ENCODE measurements at regions not wholly inside any gene's neighbourhood (a gene's known extent, or its start where the extent isn't known, plus 50 kb on each side); places are given as distances from the start of the nearest gene placed in this dataset.

DNA sequence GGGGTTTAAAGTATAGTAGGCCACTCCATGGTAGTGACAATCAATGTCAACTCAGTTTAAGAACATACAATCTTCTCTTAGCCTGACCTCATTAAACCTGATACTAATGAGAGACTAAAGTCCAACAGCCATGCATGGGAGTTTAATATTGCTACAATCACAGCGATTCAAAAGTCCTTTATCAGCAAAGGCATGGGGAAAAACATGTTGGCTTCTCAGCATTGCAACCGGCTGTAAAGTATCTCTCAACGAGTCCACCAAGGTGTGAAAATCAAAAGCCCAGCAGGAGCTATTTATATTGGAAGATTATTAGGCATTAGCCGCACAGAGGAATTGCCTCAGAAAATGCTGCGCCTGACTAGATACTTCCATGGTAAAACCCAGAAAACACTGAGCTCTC is 256.7 kb upstream of the PGRMC2 start:
- Histone ChIP-seq H3K27ac (no peak overlapping the region), H3K9me3 (ENCODE audit: low read depth) (no peaks in the 10 kb centered on the region), H3K9me2 (replicated peaks; ENCODE audit: insufficient read depth) (no peaks in the 10 kb centered on the region), H3K36me3 (replicated peaks; ENCODE audit: insufficient read depth, low read depth) (no peaks in the 10 kb centered on the region), H2AFZ (no peak overlapping the region), H3K27me3 (no peaks in the 10 kb centered on the region), H3K79me2 (no peaks in the 10 kb centered on the region), H3K4me1 (ENCODE audit: insufficient read depth) (no peaks in the 10 kb centered on the region), H4K20me1 (ENCODE audit: insufficient read depth, poor library complexity, severe bottlenecking) (no peaks in the 10 kb centered on the region), H3K4me3 (no peak overlapping the region), H3K4me2 (no peak overlapping the region)
- TF ChIP-seq EZH2 (IDR thresholded peaks at IDR 0.05; ENCODE audit: borderline replicate concordance) (no peak), EZH2phosphoT487 (IDR thresholded peaks at IDR 0.05; ENCODE audit: low read depth, severe bottlenecking, unreplicated experiment) (no peak)
- TF ChIP-seq, protein P1, sequence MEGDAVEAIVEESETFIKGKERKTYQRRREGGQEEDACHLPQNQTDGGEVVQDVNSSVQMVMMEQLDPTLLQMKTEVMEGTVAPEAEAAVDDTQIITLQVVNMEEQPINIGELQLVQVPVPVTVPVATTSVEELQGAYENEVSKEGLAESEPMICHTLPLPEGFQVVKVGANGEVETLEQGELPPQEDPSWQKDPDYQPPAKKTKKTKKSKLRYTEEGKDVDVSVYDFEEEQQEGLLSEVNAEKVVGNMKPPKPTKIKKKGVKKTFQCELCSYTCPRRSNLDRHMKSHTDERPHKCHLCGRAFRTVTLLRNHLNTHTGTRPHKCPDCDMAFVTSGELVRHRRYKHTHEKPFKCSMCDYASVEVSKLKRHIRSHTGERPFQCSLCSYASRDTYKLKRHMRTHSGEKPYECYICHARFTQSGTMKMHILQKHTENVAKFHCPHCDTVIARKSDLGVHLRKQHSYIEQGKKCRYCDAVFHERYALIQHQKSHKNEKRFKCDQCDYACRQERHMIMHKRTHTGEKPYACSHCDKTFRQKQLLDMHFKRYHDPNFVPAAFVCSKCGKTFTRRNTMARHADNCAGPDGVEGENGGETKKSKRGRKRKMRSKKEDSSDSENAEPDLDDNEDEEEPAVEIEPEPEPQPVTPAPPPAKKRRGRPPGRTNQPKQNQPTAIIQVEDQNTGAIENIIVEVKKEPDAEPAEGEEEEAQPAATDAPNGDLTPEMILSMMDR (IDR thresholded peaks at IDR 0.05; ENCODE audit: poor library complexity) = no peak
- DNase-seq (ENCODE audit: low spot score) = no peak
- WGBS (ENCODE audit: low lambda C conversion rate, missing lambda C conversion rate) = 79% methylated on average over 5 of the region's 5 CpGs

DNA sequence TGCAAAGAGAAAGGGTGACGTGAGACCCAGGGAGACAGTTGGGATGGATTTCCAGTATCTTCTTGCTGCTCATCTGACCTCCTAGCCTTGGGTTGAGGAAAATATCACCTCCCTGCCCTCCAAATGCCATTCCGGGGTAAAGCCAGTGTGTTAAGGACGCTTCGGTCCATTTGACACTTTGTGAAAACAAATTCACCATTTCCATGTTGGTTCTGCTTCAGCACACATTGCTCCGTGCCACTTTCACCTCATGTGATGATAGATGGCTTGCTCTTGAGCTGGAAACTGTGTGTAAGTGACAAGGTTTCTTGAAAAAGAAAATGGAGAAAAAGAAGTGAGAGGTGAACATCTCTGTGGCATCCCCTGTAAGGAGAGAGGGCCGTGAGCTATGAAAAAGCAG is 256.1 kb upstream of the PGRMC2 start:
- Histone ChIP-seq H4K20me1 (ENCODE audit: insufficient read depth, poor library complexity, severe bottlenecking) (no peaks in the 10 kb centered on the region), H3K27me3 (no peaks in the 10 kb centered on the region), H3K4me2 (no peak overlapping the region), H3K4me3 (no peak overlapping the region), H3K9me2 (replicated peaks; ENCODE audit: insufficient read depth) (no peaks in the 10 kb centered on the region), H3K36me3 (replicated peaks; ENCODE audit: insufficient read depth, low read depth) (no peaks in the 10 kb centered on the region), H3K9me3 (ENCODE audit: low read depth) (no peaks in the 10 kb centered on the region), H3K4me1 (ENCODE audit: insufficient read depth) (no peaks in the 10 kb centered on the region), H2AFZ (no peak overlapping the region), H3K27ac (no peak overlapping the region), H3K79me2 (no peaks in the 10 kb centered on the region)
- DNase-seq (ENCODE audit: low spot score) = no peak
- WGBS (ENCODE audit: low lambda C conversion rate, missing lambda C conversion rate) = 90% methylated on average over 6 of the region's 6 CpGs
- TF ChIP-seq, protein P1 (IDR thresholded peaks at IDR 0.05; ENCODE audit: poor library complexity) = no peak
- TF ChIP-seq EZH2phosphoT487 (IDR thresholded peaks at IDR 0.05; ENCODE audit: low read depth, severe bottlenecking, unreplicated experiment) = no peak

DNA sequence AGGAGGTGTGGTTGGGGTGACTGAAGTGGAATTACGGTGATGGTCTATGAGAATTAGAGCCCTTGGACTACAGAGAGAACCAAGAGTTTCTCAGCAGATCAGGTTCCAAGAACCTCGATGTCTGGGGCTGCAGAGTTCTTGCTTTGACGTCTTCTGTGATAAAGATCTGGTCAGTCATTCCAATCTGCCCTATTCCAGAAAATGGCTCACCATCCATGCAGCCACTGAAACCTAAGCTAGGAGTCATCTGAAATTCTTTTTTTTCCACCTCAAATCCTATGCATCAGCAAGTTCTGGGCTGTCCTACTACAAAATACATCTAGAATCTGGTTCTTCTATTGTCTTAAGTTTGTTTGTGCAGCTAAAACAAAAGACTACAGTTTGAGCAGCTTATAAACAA is 254.4 kb upstream of the PGRMC2 start:
- Histone ChIP-seq H3K9me3 (ENCODE audit: low read depth) (no peaks in the 10 kb centered on the region), H3K4me1 (ENCODE audit: insufficient read depth) (no peaks in the 10 kb centered on the region), H4K20me1 (ENCODE audit: insufficient read depth, poor library complexity, severe bottlenecking) (no peaks in the 10 kb centered on the region), H3K27me3 (no peaks in the 10 kb centered on the region), H3K36me3 (replicated peaks; ENCODE audit: insufficient read depth, low read depth) (no peaks in the 10 kb centered on the region), H3K27ac (no peak overlapping the region), H2AFZ (no peak overlapping the region), H3K4me2 (no peak overlapping the region), H3K4me3 (no peak overlapping the region), H3K9me2 (replicated peaks; ENCODE audit: insufficient read depth) (no peaks in the 10 kb centered on the region), H3K79me2 (no peaks in the 10 kb centered on the region)
- TF ChIP-seq EZH2 (IDR thresholded peaks at IDR 0.05; ENCODE audit: borderline replicate concordance) (no peak), EZH2phosphoT487 (IDR thresholded peaks at IDR 0.05; ENCODE audit: low read depth, severe bottlenecking, unreplicated experiment) (no peak)
- TF ChIP-seq, protein P1 (IDR thresholded peaks at IDR 0.05; ENCODE audit: poor library complexity) = no peak
- no peak for DNase-seq (ENCODE audit: low spot score)
- 82% methylated on average over 3 of the region's 3 CpGs for WGBS (ENCODE audit: low lambda C conversion rate, missing lambda C conversion rate)

DNA sequence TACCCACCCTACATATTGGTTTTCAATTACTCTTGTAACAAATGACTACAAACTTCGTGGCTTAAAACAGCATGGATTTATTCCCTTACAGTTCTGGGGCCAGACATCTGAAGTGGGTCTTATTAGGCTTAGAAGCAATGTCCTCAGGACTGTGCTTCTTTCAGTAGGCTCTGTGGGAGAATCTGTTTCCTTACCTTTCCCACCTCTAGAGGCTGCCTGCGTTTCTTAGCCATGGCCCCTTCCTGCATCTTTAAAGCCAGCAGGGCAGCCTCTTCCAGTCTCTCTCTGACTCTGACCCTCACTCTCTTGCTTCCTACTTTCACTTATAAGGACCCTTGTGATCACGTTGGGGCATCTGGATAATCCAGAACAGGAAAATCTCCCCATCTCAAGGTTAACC is 252.5 kb upstream of the PGRMC2 start:
- Histone ChIP-seq H4K20me1 (ENCODE audit: insufficient read depth, poor library complexity, severe bottlenecking) (no peaks in the 10 kb centered on the region), H3K36me3 (replicated peaks; ENCODE audit: insufficient read depth, low read depth) (no peaks in the 10 kb centered on the region), H3K9me2 (replicated peaks; ENCODE audit: insufficient read depth) (no peaks in the 10 kb centered on the region), H3K4me3 (no peak overlapping the region), H3K9me3 (ENCODE audit: low read depth) (no peaks in the 10 kb centered on the region), H2AFZ (no peak overlapping the region), H3K4me1 (ENCODE audit: insufficient read depth) (no peaks in the 10 kb centered on the region), H3K79me2 (no peaks in the 10 kb centered on the region), H3K27me3 (no peaks in the 10 kb centered on the region), H3K4me2 (no peak overlapping the region), H3K27ac (no peak overlapping the region)
- WGBS (ENCODE audit: low lambda C conversion rate, missing lambda C conversion rate) = 69% methylated on average over 3 of the region's 3 CpGs
- no peak for DNase-seq (ENCODE audit: low spot score)
- TF ChIP-seq, protein P1 (IDR thresholded peaks at IDR 0.05; ENCODE audit: poor library complexity) = no peak
- TF ChIP-seq EZH2 (IDR thresholded peaks at IDR 0.05; ENCODE audit: borderline replicate concordance) = no peak
- no peak for TF ChIP-seq EZH2phosphoT487 (IDR thresholded peaks at IDR 0.05; ENCODE audit: low read depth, severe bottlenecking, unreplicated experiment)

Data from hepatocyte (in vitro differentiated cells).